ENCODE measurements at regions not wholly inside any gene's neighbourhood (a gene's known extent, or its start where the extent isn't known, plus 50 kb on each side); places are given as distances from the start of the nearest gene placed in this dataset.

DNA sequence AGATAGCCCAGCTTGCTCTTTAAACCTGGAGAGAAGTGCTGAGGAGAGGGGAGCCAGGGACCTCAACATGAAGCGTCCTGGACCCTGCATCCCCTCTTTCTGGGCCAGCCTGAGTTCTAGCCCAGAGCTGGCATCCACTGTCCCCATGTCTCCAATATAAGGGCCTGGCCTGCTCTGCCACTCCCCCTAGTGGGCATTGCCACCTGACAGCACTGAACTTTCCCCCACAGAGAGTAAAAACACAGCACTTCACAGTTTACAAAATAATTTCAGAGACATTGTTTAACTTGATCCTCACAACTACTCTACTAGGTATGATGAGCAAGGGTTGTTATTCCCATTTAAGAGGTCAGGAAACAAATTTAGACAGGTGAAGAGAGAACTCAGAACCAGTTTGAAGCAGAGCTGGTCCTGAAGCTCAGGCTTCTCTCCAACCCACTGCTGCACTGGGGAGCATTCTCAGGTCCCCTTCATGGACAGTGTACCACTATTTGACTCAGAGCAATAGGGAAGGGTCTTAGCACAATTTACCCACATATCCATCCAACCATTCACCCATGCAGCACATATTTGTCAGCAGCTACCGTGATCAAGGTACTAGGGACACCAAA lies 151.2 kb downstream of the DMRTA2 start:
- Histone ChIP-seq H3K4me1 (ENCODE audit: insufficient read depth) (peaks cover 26% of the 10 kb centered on the region), H3K79me2 (replicated peaks; ENCODE audit: insufficient read depth) (no peaks in the 10 kb centered on the region), H2AFZ (no peak overlapping the region), H3K27me3 (ENCODE audit: insufficient read depth) (no peaks in the 10 kb centered on the region), H3K4me3 (no peak overlapping the region), H3K9me2 (ENCODE audit: insufficient read depth) (no peaks in the 10 kb centered on the region), H3F3A (replicated peaks; ENCODE audit: low read depth) (no peaks in the 10 kb centered on the region), H4K20me1 (replicated peaks; ENCODE audit: insufficient read depth) (no peaks in the 10 kb centered on the region; the same call in 1 of the 2 replicates), H3K4me2 (no peak overlapping the region), H3K27ac (ENCODE audit: low read depth) (no peak overlapping the region), H3K36me3 (ENCODE audit: insufficient read depth) (no peaks in the 10 kb centered on the region)
- DNase-seq (ENCODE audit: low spot score) (peak; percentile 69), ATAC-seq (peak; percentile 86)
- Mint-ChIP-seq H3K4me1 (peaks cover 32% of the 10 kb centered on the region), H3K27ac (no peak overlapping the region), H3K36me3 (ENCODE audit: low read depth) (no peaks in the 10 kb centered on the region), H3K9me3 (no peaks in the 10 kb centered on the region), H3K4me3 (no peak overlapping the region), H3K27me3 (ENCODE audit: insufficient read depth, low read depth, poor library complexity) (peaks cover 13% of the 10 kb centered on the region)
- TF ChIP-seq CTCF (conservative IDR thresholded peaks at IDR 0.05; ENCODE audit: low read depth in 2 of 2) (peak; percentile 86), EZH2phosphoT487 (IDR thresholded peaks at IDR 0.05; ENCODE audit: unreplicated experiment) (no peak)

GRCh38 chr1:50271337-50271736 lies 151.9 kb downstream of the DMRTA2 start:
- Mint-ChIP-seq H3K9me3 (no peaks in the 10 kb centered on the region), H3K4me3 (no peak overlapping the region), H3K4me1 (peaks cover 27% of the 10 kb centered on the region), H3K36me3 (ENCODE audit: low read depth) (no peaks in the 10 kb centered on the region), H3K27ac (no peak overlapping the region), H3K27me3 (ENCODE audit: insufficient read depth, low read depth, poor library complexity) (peaks cover 11% of the 10 kb centered on the region)
- no peak overlapping the region for H3K27ac ChIP-seq (ENCODE audit: low read depth)
- no peaks in the 10 kb centered on the region for H3F3A ChIP-seq (replicated peaks; ENCODE audit: low read depth)
- H3K4me3 ChIP-seq = no peak overlapping the region
- ATAC-seq = peak; percentile 30
- no peak for DNase-seq (ENCODE audit: low spot score)
- H3K27me3 ChIP-seq (ENCODE audit: insufficient read depth) = no peaks in the 10 kb centered on the region
- no peaks in the 10 kb centered on the region; the same call in 1 of the 2 replicates for H4K20me1 ChIP-seq (replicated peaks; ENCODE audit: insufficient read depth)
- no peaks in the 10 kb centered on the region for H3K9me2 ChIP-seq (ENCODE audit: insufficient read depth)
- H2AFZ ChIP-seq = no peak overlapping the region
- peaks cover 23% of the 10 kb centered on the region for H3K4me1 ChIP-seq (ENCODE audit: insufficient read depth)
- no peaks in the 10 kb centered on the region for H3K79me2 ChIP-seq (replicated peaks; ENCODE audit: insufficient read depth)
- TF ChIP-seq REST (IDR thresholded peaks at IDR 0.05; ENCODE audit: unreplicated experiment) (no peak), ZNF114 (CRISPR knock-in tag; IDR thresholded peaks at IDR 0.05) (no peak), JUNB (IDR thresholded peaks at IDR 0.05; ENCODE audit: unreplicated experiment) (no peak)
- H3K4me2 ChIP-seq = no peak overlapping the region
- H3K36me3 ChIP-seq (ENCODE audit: insufficient read depth) = no peaks in the 10 kb centered on the region

Data from GM23338 (cell line).